Activated CD4-positive, alpha-beta T cell treated with anti-CD3 and anti-CD28 coated beads, Interleukin-2, amount 50 U/mL, for 48 hours (primary cell): ENCODE measurements at regions not wholly inside any gene's neighbourhood (a gene's known extent, or its start where the extent isn't known, plus 50 kb on each side); places are given as distances from the start of the nearest gene placed in this dataset.
"Not testable (repeated sequence)": the region's sequence is repeated elsewhere in the genome, so short reads cannot be mapped to it uniquely, and the experiment has no call there.

Source experiments
- DNase-seq, 2 experiments: peaks; one replicate each; pipeline ENCODE4 v3.0.0-alpha.2; 2020

GRCh38 chr5:21603796-21604195 lies 1249.3 kb downstream of the CDH12 start:
- no peak for DNase-seq

GRCh38 chr5:21594566-21594965 lies 1258.6 kb downstream of the CDH12 start:
- DNase-seq: no peak

GRCh38 chr5:21593261-21593660 lies 1259.9 kb downstream of the CDH12 start:
- no peak for DNase-seq

- no peak for DNase-seq
These were observed 1271.6 kb downstream of the CDH12 start for GRCh38 chr5:21581508-21581907.

- DNase-seq: no peak
These were observed 1278.2 kb downstream of the CDH12 start for GRCh38 chr5:21574961-21575360.

GRCh38 chr5:21574438-21574837 lies 1278.7 kb downstream of the CDH12 start:
- no peak for DNase-seq

- no peak for DNase-seq
These were observed 1279.5 kb downstream of the CDH12 start for GRCh38 chr5:21573416-21574314.

GRCh38 chr5:21571196-21571595 lies 1281.9 kb downstream of the CDH12 start:
- DNase-seq: not testable (repeated sequence)

- not testable (repeated sequence) for DNase-seq
These were observed 1294.0 kb downstream of the CDH12 start for GRCh38 chr5:21559109-21559508.

GRCh38 chr5:21552263-21552662 lies 1300.9 kb downstream of the CDH12 start:
- not testable (repeated sequence) for DNase-seq

- DNase-seq: not testable (repeated sequence)
These were observed 1302.2 kb downstream of the CDH12 start for GRCh38 chr5:21550916-21551315.

- not testable (repeated sequence) for DNase-seq
These were observed 1305.5 kb downstream of the CDH12 start for GRCh38 chr5:21547656-21548055.

GRCh38 chr5:21535114-21535513 lies 1318.0 kb downstream of the CDH12 start:
- DNase-seq: not testable (repeated sequence)

GRCh38 chr5:21521157-21521556 lies 1332.0 kb downstream of the CDH12 start:
- not testable (repeated sequence) for DNase-seq

- not testable (repeated sequence) for DNase-seq
These were observed 1356.2 kb downstream of the CDH12 start for GRCh38 chr5:21496926-21497325.

GRCh38 chr5:21496056-21496455 lies 1357.1 kb downstream of the CDH12 start:
- not testable (repeated sequence) for DNase-seq

GRCh38 chr5:21495235-21495634 lies 1357.9 kb downstream of the CDH12 start:
- DNase-seq: not testable (repeated sequence)

GRCh38 chr5:21494033-21494432 lies 1359.1 kb downstream of the CDH12 start:
- DNase-seq: not testable (repeated sequence)

GRCh38 chr5:21491182-21491581 lies 1362.0 kb downstream of the CDH12 start:
- not testable (repeated sequence) for DNase-seq

GRCh38 chr5:21488828-21489227 lies 1364.3 kb downstream of the CDH12 start:
- DNase-seq: not testable (repeated sequence)

GRCh38 chr5:21485458-21486000 lies 1367.6 kb downstream of the CDH12 start:
- DNase-seq: peak in 1 of 2 experiments; percentile 25

GRCh38 chr5:21484498-21484889 lies 1368.7 kb downstream of the CDH12 start:
- not testable (repeated sequence) for DNase-seq

GRCh38 chr5:21483790-21484497 lies 1369.2 kb downstream of the CDH12 start:
- DNase-seq: not testable (repeated sequence)
